Prostate gland (tissue), 2 donors: ENCODE measurements at regions not wholly inside any gene's neighbourhood (a gene's known extent, or its start where the extent isn't known, plus 50 kb on each side); places are given as distances from the start of the nearest gene placed in this dataset.

Experiments
- CTCF ChIP-seq, 4 experiments: fragments of 200-600 bp in 2 of 4; fragments of 450-650 bp in 2 of 4; sonication (generic) in 2 of 4; IDR thresholded peaks; 1 replicate in 3 of 4; 2 replicates in 1 of 4; pipeline ENCODE4 v1.5.1; 2016 to 2019; ENCODE audit warnings: antibody characterized with exemption in 4 of 4, mild to moderate bottlenecking in 2 of 4, moderate library complexity in 2 of 4
- POLR2A ChIP-seq: fragments of 450-650 bp; IDR thresholded peaks from one replicate; pipeline ENCODE4 v1.6.1; 2016; ENCODE audit warnings: antibody characterized with exemption, mild to moderate bottlenecking
- POLR2AphosphoS5 ChIP-seq: sonication (generic); formaldehyde crosslinking; IDR thresholded peaks from one replicate; pipeline ENCODE4 v1.6.1; 2017; ENCODE audit warnings: antibody characterized with exemption

GRCh38 chr9:129353697-129354336, 175.8 kb upstream of the IER5L start:
- TF ChIP-seq CTCF (IDR thresholded peaks at IDR 0.05) = no peak
- no peak for TF ChIP-seq POLR2AphosphoS5
- no peak for TF ChIP-seq POLR2A
